ENCODE measurements at regions not wholly inside any gene's neighbourhood (a gene's known extent, or its start where the extent isn't known, plus 50 kb on each side); places are given as distances from the start of the nearest gene placed in this dataset.

DNA sequence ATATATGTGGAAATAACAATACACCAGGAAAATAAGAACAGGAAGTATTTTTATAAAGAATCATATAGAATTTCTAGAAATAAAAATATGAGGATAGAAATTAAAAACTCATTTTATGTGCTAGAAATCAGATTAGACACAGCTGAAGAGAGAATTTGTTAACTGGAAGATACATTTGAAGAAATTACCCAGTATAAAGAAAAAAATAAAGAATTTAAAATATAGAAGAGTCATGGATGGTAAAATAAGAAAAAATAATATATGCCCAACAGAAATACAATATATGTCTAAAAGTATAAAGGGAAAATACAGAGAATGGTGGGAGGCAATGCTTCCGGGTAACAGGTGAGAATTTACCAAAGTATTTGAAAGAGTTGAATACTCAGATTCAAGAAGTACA, 539.9 kb downstream of the NR4A2 start:
- Histone ChIP-seq H3K9ac (replicated peaks in 1 of 4; ENCODE audit: extremely low read depth in 1 of 4, low read depth in 3 of 4, low read length in 3 of 4) (no peak overlapping the region), H4K8ac (ENCODE audit: extremely low read depth, insufficient read depth, low read length) (no peak overlapping the region), H3K23ac (ENCODE audit: insufficient read length) (no peak overlapping the region)

More for the DNA sequence above, 539.9 kb downstream of the NR4A2 start:
- H3K4ac ChIP-seq (replicated peaks; ENCODE audit: insufficient read length, low read depth, low read length), result no peak overlapping the region
- H3K27me3 ChIP-seq (replicated peaks in 1 of 4; ENCODE audit: control insufficient read depth in 3 of 4, extremely low read depth in 1 of 4, insufficient read depth in 3 of 4, low read length in 3 of 4), result no peaks in the 10 kb centered on the region
- no peak overlapping the region for H2BK20ac ChIP-seq (ENCODE audit: low read length)
- no peak overlapping the region for H4K91ac ChIP-seq (replicated peaks; ENCODE audit: insufficient read length, low read length)
- POLR2A ChIA-PET (ENCODE audit: partially characterized antibody), result no interaction called here
- H2BK12ac ChIP-seq (ENCODE audit: low read depth, low read length), result no peak overlapping the region
- no peak overlapping the region for H2AK5ac ChIP-seq (ENCODE audit: low read depth, low read length)
- H3K79me2 ChIP-seq (ENCODE audit: control insufficient read depth in 1 of 2, insufficient read depth in 2 of 2, low read length in 2 of 2), result no peaks in the 10 kb centered on the region
- CTCF ChIA-PET (ENCODE audit: partially characterized antibody), result no interaction called here
- H3K36me3 ChIP-seq (ENCODE audit: control insufficient read depth in 2 of 4, insufficient read depth in 4 of 4, low read length in 3 of 4), result peaks cover 0 to 6% (median 0%) of the 10 kb centered on the region in 4 experiments; a peak in 2 of 8 replicates
- H4K5ac ChIP-seq (ENCODE audit: insufficient read length, low read depth, low read length), result no peak overlapping the region
- no peak overlapping the region for H2BK5ac ChIP-seq (ENCODE audit: low read depth, low read length)
- H3K4me1 ChIP-seq (replicated peaks in 1 of 4; ENCODE audit: control insufficient read depth in 3 of 4, insufficient read depth in 4 of 4, low read length in 3 of 4), result no peaks in the 10 kb centered on the region
- no peak overlapping the region for H3K27ac ChIP-seq (ENCODE audit: low read depth, low read length)
- no peak overlapping the region for H3K4me3 ChIP-seq (ENCODE audit: extremely low read depth in 1 of 4, insufficient read depth in 2 of 4, low read depth in 3 of 4, low read length in 4 of 4)
- 100% methylated on average over 1 of the region's 1 CpG; no CpG with 5 or more reads in 1 of the 2 experiments for WGBS, 2 experiments (ENCODE audit: extremely low coverage in 1 of 2, insufficient coverage in 1 of 2, insufficient read length in 1 of 2, insufficient replicate concordance in 2 of 2, low coverage in 1 of 2, low lambda C conversion rate in 2 of 2, missing lambda C conversion rate in 1 of 2)
- no peak overlapping the region for H3K14ac ChIP-seq (ENCODE audit: insufficient read length)
- FAIRE-seq, result no peak
- no peak for DNase-seq (ENCODE audit: low read depth in 1 of 2, low spot score in 2 of 2)
- H3K4me2 ChIP-seq (ENCODE audit: insufficient read depth in 1 of 2, low read depth in 2 of 2, low read length in 2 of 2), result no peak overlapping the region
- H3K56ac ChIP-seq (replicated peaks; ENCODE audit: insufficient read length, low read depth, low read length), result no peak overlapping the region
- no peak overlapping the region for H2AFZ ChIP-seq (ENCODE audit: low read length)
- H3K23me2 ChIP-seq (ENCODE audit: low read depth, low read length), result no peaks in the 10 kb centered on the region
- TF ChIP-seq SP1 (IDR thresholded peaks at IDR 0.05; ENCODE audit: low read depth, low read length) (no peak), CHD1 (IDR thresholded peaks at IDR 0.05; ENCODE audit: low read depth, low read length) (no peak), MAFK (IDR thresholded peaks at IDR 0.05; ENCODE audit: low read depth, low read length) (no peak), TEAD4 (IDR thresholded peaks at IDR 0.05; ENCODE audit: low read depth, low read length) (no peak), EP300 (IDR thresholded peaks at IDR 0.05; ENCODE audit: borderline replicate concordance in 1 of 2, low read depth in 2 of 2, low read length in 2 of 2) (no peak)
- TF ChIP-seq, protein P1, sequence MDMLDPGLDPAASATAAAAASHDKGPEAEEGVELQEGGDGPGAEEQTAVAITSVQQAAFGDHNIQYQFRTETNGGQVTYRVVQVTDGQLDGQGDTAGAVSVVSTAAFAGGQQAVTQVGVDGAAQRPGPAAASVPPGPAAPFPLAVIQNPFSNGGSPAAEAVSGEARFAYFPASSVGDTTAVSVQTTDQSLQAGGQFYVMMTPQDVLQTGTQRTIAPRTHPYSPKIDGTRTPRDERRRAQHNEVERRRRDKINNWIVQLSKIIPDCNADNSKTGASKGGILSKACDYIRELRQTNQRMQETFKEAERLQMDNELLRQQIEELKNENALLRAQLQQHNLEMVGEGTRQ (IDR thresholded peaks at IDR 0.05; ENCODE audit: low read length), result no peak
- H2BK15ac ChIP-seq (ENCODE audit: low read length), result no peak overlapping the region
- H4K20me1 ChIP-seq (replicated peaks in 1 of 2; ENCODE audit: control insufficient read depth in 1 of 2, insufficient read depth in 2 of 2, low read length in 2 of 2), result no peaks in the 10 kb centered on the region
- no peaks in the 10 kb centered on the region for H3K79me1 ChIP-seq (ENCODE audit: low read depth, low read length)
- H2BK120ac ChIP-seq (replicated peaks; ENCODE audit: low read depth, low read length), result no peak overlapping the region
- peaks cover 5 to 8% of the 10 kb centered on the region in 2 experiments for H3K9me3 ChIP-seq (ENCODE audit: insufficient read depth in 2 of 2, low read depth in 1 of 2, low read length in 1 of 2)
- no peak overlapping the region for H3K18ac ChIP-seq (ENCODE audit: extremely low read depth, low read length)

Data from H1 (cell line).